H1 (cell line): ENCODE measurements at regions not wholly inside any gene's neighbourhood (a gene's known extent, or its start where the extent isn't known, plus 50 kb on each side); places are given as distances from the start of the nearest gene placed in this dataset.
A peak's percentile ranks its signal among the peaks of the same experiment; 100 is the strongest.

Source experiments
- CTCF ChIA-PET: fragments of 300-600 bp; sonication (Branson Sonifier 250); formaldehyde crosslinking; loops from one replicate; lab custom pipeline; 2021; ENCODE audit not compliant: partially characterized antibody; lab: Charles Lee
- POLR2A ChIA-PET: fragments of 300-600 bp; sonication (Branson Sonifier 250); formaldehyde crosslinking; loops from one replicate; lab custom pipeline; 2021; ENCODE audit warnings: inconsistent platforms; ENCODE audit not compliant: partially characterized antibody; lab: Charles Lee
- DNase-seq, 2 experiments: peaks; one replicate each; pipeline versions ENCODE4 v3.0.0 to v3.0.0-alpha.2; 2010 to 2022; ENCODE audit warnings: low spot score in 2 of 2, low read depth in 1 of 2, mixed read lengths in 1 of 2
- FAIRE-seq: peaks from 2 replicates; lab custom pipeline; 2011; peaks lifted over from hg19 to GRCh38; lab: Jason Lieb, UNC
- H2AFZ ChIP-seq: 2 replicates; pipeline ENCODE4 v1.8.1; 2012; ENCODE audit warnings: low read length, inconsistent platforms
- H2AK5ac ChIP-seq: 2 replicates; pipeline ENCODE4 v1.6.1; 2013; ENCODE audit warnings: low read depth, low read length
- H2BK120ac ChIP-seq: replicated peaks from 2 replicates; pipeline ENCODE3; 2013; ENCODE audit warnings: low read depth, low read length, inconsistent platforms
- H2BK12ac ChIP-seq: 2 replicates; pipeline ENCODE4 v1.6.1; 2013; ENCODE audit warnings: low read depth, low read length
- H2BK15ac ChIP-seq: 2 replicates; pipeline ENCODE4 v1.6.1; 2013; ENCODE audit warnings: low read length
- H2BK20ac ChIP-seq: 2 replicates; pipeline ENCODE4 v1.6.1; 2013; ENCODE audit warnings: low read length
- H2BK5ac ChIP-seq: 2 replicates; pipeline ENCODE4 v1.6.1; 2013; ENCODE audit warnings: low read depth, low read length
- H3K14ac ChIP-seq: 2 replicates; pipeline ENCODE4 v1.6.1; 2013; ENCODE audit warnings: inconsistent platforms; ENCODE audit not compliant: insufficient read length
- H3K18ac ChIP-seq: 2 replicates; pipeline ENCODE4 v1.6.1; 2013; ENCODE audit warnings: low read length; ENCODE audit errors: extremely low read depth
- H3K23ac ChIP-seq: 2 replicates; pipeline ENCODE4 v1.6.1; 2013; ENCODE audit warnings: inconsistent platforms; ENCODE audit not compliant: insufficient read length
- H3K23me2 ChIP-seq: 2 replicates; pipeline ENCODE4 v1.6.1; 2013; ENCODE audit warnings: low read depth, low read length
- H3K27ac ChIP-seq: 2 replicates; pipeline ENCODE4 v1.6.1; 2011; ENCODE audit warnings: low read depth, low read length, inconsistent platforms
- H3K27me3 ChIP-seq, 4 experiments: replicated peaks in 1 of 4; 1 replicate in 1 of 4; 2 replicates in 3 of 4; pipeline versions ENCODE4 v1.6.1 to v1.8.1; 2011 to 2013; ENCODE audit warnings: low read length in 3 of 4, mild to moderate bottlenecking in 3 of 4, inconsistent platforms in 2 of 4, mixed read lengths in 2 of 4, moderate library complexity in 1 of 4; ENCODE audit not compliant: control insufficient read depth in 3 of 4, insufficient read depth in 3 of 4; ENCODE audit errors: extremely low read depth in 1 of 4
- H3K36me3 ChIP-seq, 4 experiments: 2 replicates each; pipeline versions ENCODE4 v1.6.1 to v1.8.1; 2011 to 2013; ENCODE audit warnings: mild to moderate bottlenecking in 4 of 4, low read length in 3 of 4, moderate library complexity in 2 of 4, control low read depth in 1 of 4, inconsistent platforms in 1 of 4; ENCODE audit not compliant: insufficient read depth in 4 of 4, control insufficient read depth in 2 of 4
- H3K4ac ChIP-seq: replicated peaks from 2 replicates; pipeline ENCODE3; 2013; ENCODE audit warnings: low read length, low read depth, mixed read lengths, inconsistent platforms; ENCODE audit not compliant: insufficient read length
- H3K4me1 ChIP-seq, 4 experiments: replicated peaks in 1 of 4; 1 replicate in 1 of 4; 2 replicates in 3 of 4; pipeline versions ENCODE4 v1.6.1 to v1.8.1; 2011 to 2013; ENCODE audit warnings: low read length in 3 of 4, inconsistent platforms in 2 of 4, mixed read lengths in 1 of 4; ENCODE audit not compliant: insufficient read depth in 4 of 4, control insufficient read depth in 3 of 4
- H3K4me2 ChIP-seq, 2 experiments: 2 replicates each; pipeline versions ENCODE4 v1.6.1 to v1.8.1; 2011 to 2013; ENCODE audit warnings: low read depth in 2 of 2, low read length in 2 of 2, control low read depth in 1 of 2, inconsistent platforms in 1 of 2, mild to moderate bottlenecking in 1 of 2; ENCODE audit not compliant: insufficient read depth in 1 of 2
- H3K4me3 ChIP-seq, 4 experiments: fragments of 200-600, 300-600 bp in 1 of 4; sonication (generic), shearing (Covaris generic), sonication (Bioruptor Twin) in 1 of 4; 2 replicates each; pipeline versions ENCODE4 v1.5.1 to v1.8.1; 2011 to 2016; ENCODE audit warnings: low read length in 4 of 4, low read depth in 3 of 4, control low read depth in 2 of 4, inconsistent platforms in 2 of 4, mild to moderate bottlenecking in 2 of 4, mixed read lengths in 1 of 4, moderate library complexity in 1 of 4; ENCODE audit not compliant: insufficient read depth in 2 of 4; ENCODE audit errors: extremely low read depth in 1 of 4
- H3K56ac ChIP-seq: replicated peaks from 2 replicates; pipeline ENCODE3; 2013; ENCODE audit warnings: low read depth, mild to moderate bottlenecking, mixed read lengths, low read length, inconsistent platforms; ENCODE audit not compliant: insufficient read length
- H3K79me1 ChIP-seq: 2 replicates; pipeline ENCODE4 v1.6.1; 2013; ENCODE audit warnings: low read depth, low read length, control low read depth
- H3K79me2 ChIP-seq, 2 experiments: 2 replicates each; pipeline versions ENCODE4 v1.6.1 to v1.8.1; 2012 to 2013; ENCODE audit warnings: low read length in 2 of 2, mild to moderate bottlenecking in 2 of 2, inconsistent platforms in 1 of 2; ENCODE audit not compliant: insufficient read depth in 2 of 2, control insufficient read depth in 1 of 2
- H3K9ac ChIP-seq, 4 experiments: replicated peaks in 1 of 4; 1 replicate in 1 of 4; 2 replicates in 3 of 4; pipeline versions ENCODE4 v1.6.1 to v1.8.1; 2011 to 2013; ENCODE audit warnings: low read depth in 3 of 4, low read length in 3 of 4, control low read depth in 2 of 4, mild to moderate bottlenecking in 2 of 4, moderate library complexity in 2 of 4, inconsistent platforms in 1 of 4; ENCODE audit errors: extremely low read depth in 1 of 4
- H3K9me3 ChIP-seq, 2 experiments: 2 replicates each; pipeline versions ENCODE4 v1.6.1 to v1.8.1; 2012 to 2013; ENCODE audit warnings: mild to moderate bottlenecking in 2 of 2, moderate library complexity in 2 of 2, control low read depth in 1 of 2, inconsistent platforms in 1 of 2, low read depth in 1 of 2, low read length in 1 of 2, mixed read lengths in 1 of 2; ENCODE audit not compliant: insufficient read depth in 2 of 2
- H4K20me1 ChIP-seq, 2 experiments: replicated peaks in 1 of 2; 2 replicates each; pipeline versions ENCODE3 to v1.8.1; 2011 to 2013; ENCODE audit warnings: inconsistent platforms in 2 of 2, low read length in 2 of 2, mild to moderate bottlenecking in 1 of 2; ENCODE audit not compliant: insufficient read depth in 2 of 2, control insufficient read depth in 1 of 2
- H4K5ac ChIP-seq: 2 replicates; pipeline ENCODE4 v1.6.1; 2013; ENCODE audit warnings: low read length, low read depth, mixed read lengths, inconsistent platforms; ENCODE audit not compliant: insufficient read length
- H4K8ac ChIP-seq: 2 replicates; pipeline ENCODE4 v1.8.0; 2013; ENCODE audit warnings: mild to moderate bottlenecking, moderate library complexity, low read length, inconsistent platforms; ENCODE audit not compliant: insufficient read depth; ENCODE audit errors: extremely low read depth
- H4K91ac ChIP-seq: replicated peaks from 2 replicates; pipeline ENCODE3; 2013; ENCODE audit warnings: low read length, mixed read lengths, inconsistent platforms; ENCODE audit not compliant: insufficient read length
- ATF3 ChIP-seq: IDR thresholded peaks from 2 replicates; pipeline ENCODE4 v1.6.1; 2011; ENCODE audit warnings: low read depth, mild to moderate bottlenecking, low read length; ENCODE audit not compliant: insufficient read depth
- BRCA1 ChIP-seq: IDR thresholded peaks from 2 replicates; pipeline ENCODE4 v1.6.1; 2012; ENCODE audit warnings: low read depth, low read length, improper control_type of control experiment
- CEBPB ChIP-seq: IDR thresholded peaks from 2 replicates; pipeline ENCODE4 v1.6.1; 2012; ENCODE audit warnings: low read depth, low read length
- CHD2 ChIP-seq: IDR thresholded peaks from 2 replicates; pipeline ENCODE4 v1.6.1; 2012; ENCODE audit warnings: low read length, improper control_type of control experiment
- KDM5A ChIP-seq: fragments of 200-600 bp; IDR thresholded peaks from 2 replicates; pipeline ENCODE4 v1.7.1; 2012; ENCODE audit warnings: mild to moderate bottlenecking, low read length, inconsistent platforms, mixed read lengths
- MAX ChIP-seq: IDR thresholded peaks from 2 replicates; pipeline ENCODE4 v1.6.1; 2012; ENCODE audit warnings: inconsistent platforms
- NRF1 ChIP-seq: IDR thresholded peaks from 2 replicates; pipeline ENCODE4 v1.6.1; 2011; ENCODE audit warnings: mild to moderate bottlenecking, low read depth, low read length, improper control_type of control experiment
- POU5F1 ChIP-seq: IDR thresholded peaks from 2 replicates; pipeline ENCODE4 v1.6.1; 2011; ENCODE audit warnings: low read depth, mild to moderate bottlenecking, low read length, moderate library complexity
- SIN3A ChIP-seq, 2 experiments: IDR thresholded peaks in 1 of 2; conservative IDR thresholded peaks in 1 of 2; 2 replicates each; pipeline ENCODE4 v1.6.1; 2011 to 2012; ENCODE audit warnings: low read length in 2 of 2, improper control_type of control experiment in 1 of 2, low read depth in 1 of 2, mild to moderate bottlenecking in 1 of 2
- SIRT6 ChIP-seq: IDR thresholded peaks from one replicate; pipeline ENCODE4 v1.7.1; 2012; ENCODE audit warnings: low read length, inconsistent platforms
- SP2 ChIP-seq: IDR thresholded peaks from 2 replicates; pipeline ENCODE4 v1.6.1; 2012; ENCODE audit warnings: mild to moderate bottlenecking, low read length, inconsistent platforms
- SUZ12 ChIP-seq: fragments of 200-600 bp; sonication (generic); IDR thresholded peaks from 2 replicates; pipeline ENCODE4 v1.6.1; 2012; ENCODE audit warnings: mild to moderate bottlenecking, inconsistent platforms, low read length, moderate library complexity, mixed read lengths
- TBP ChIP-seq: IDR thresholded peaks from 2 replicates; pipeline ENCODE4 v1.6.1; 2011; ENCODE audit warnings: low read depth, low read length, improper control_type of control experiment
- WGBS, 2 experiments: shearing (Covaris generic) in 1 of 2; methylation state at CpG; one replicate each; pipeline versions ENCODE4 v1.1.6 to v1.1.7; 2013 to 2015; ENCODE audit warnings: low lambda C conversion rate in 2 of 2, mixed read lengths in 2 of 2, inconsistent platforms in 1 of 2, low coverage in 1 of 2, missing lambda C conversion rate in 1 of 2; ENCODE audit not compliant: insufficient replicate concordance in 2 of 2, insufficient coverage in 1 of 2, insufficient read length in 1 of 2; ENCODE audit errors: extremely low coverage in 1 of 2, missing lambda C conversion rate in 1 of 2; 5-methylcytosine and 5-hydroxymethylcytosine counted together

GRCh38 chr13:90974249-90974975 lies 373.1 kb upstream of the MIR17HG start:
- Histone ChIP-seq H3K4ac (no peak overlapping the region), H2BK12ac (no peak overlapping the region; the same call in 1 of the 2 replicates), H2AFZ (no peak overlapping the region), H3K36me3 (no peaks in the 10 kb centered on the region), H3K27ac (no peak overlapping the region; the same call in 1 of the 2 replicates), H4K20me1 (no peaks in the 10 kb centered on the region), H2AK5ac (no peak overlapping the region), H3K79me2 (no peaks in the 10 kb centered on the region), H3K56ac (no peak overlapping the region), H3K9ac (no peak overlapping the region), H3K4me1 (peaks cover 0 to 12% (median 5%) of the 10 kb centered on the region in 4 experiments; a peak in 4 of 7 replicates), H2BK15ac (no peak overlapping the region), H4K8ac (no peak overlapping the region), H3K27me3 (no peaks in the 10 kb centered on the region), H4K5ac (peak overlapping the region; percentile 60), H2BK5ac (no peak overlapping the region), H4K91ac (no peak overlapping the region), H3K9me3 (peaks cover 0 to 2% of the 10 kb centered on the region in 2 experiments; a peak in 1 of 4 replicates), H3K18ac (no peak overlapping the region), H2BK120ac (no peak overlapping the region), H3K4me3 (peak overlapping the region in 2 of 4 experiments; percentile 12 to 46; a peak in 3 of 8 replicates), H2BK20ac (no peak overlapping the region), H3K23me2 (no peaks in the 10 kb centered on the region), H3K14ac (no peak overlapping the region), H3K4me2 (peak overlapping the region; percentile 3 to 64), H3K79me1 (no peaks in the 10 kb centered on the region), H3K23ac (no peak overlapping the region)
- FAIRE-seq (peak; percentile 77), DNase-seq (no peak)
- WGBS, 2 experiments: 3% methylated on average over 3 of the region's 3 CpGs; no CpG with 5 or more reads in 1 of the 2 experiments
- CTCF ChIA-PET: interaction anchor here (0.6 to 0.8 kb wide), 3 partner anchors 43 to 1912 kb away, joined by 3 to 5 read pairs (median 3); no protein-coding TSS in a partner anchor
- POLR2A ChIA-PET: no interaction called here
- TF ChIP-seq MAX: no peak
- no peak for TF ChIP-seq SIN3A (conservative IDR thresholded peaks at IDR 0.05 in 1 of 2, IDR thresholded peaks at IDR 0.05 in 1 of 2; ENCODE audit: low read depth in 1 of 2, low read length in 2 of 2)
- no peak for TF ChIP-seq ATF3
- no peak for TF ChIP-seq NRF1
- TF ChIP-seq BRCA1: no peak
- no peak for TF ChIP-seq TBP
- TF ChIP-seq SP2: no peak
- peak; percentile 86 for TF ChIP-seq CEBPB
- TF ChIP-seq POU5F1: 0 out of 2 replicates have a peak, but pooled peaks have one; percentile 45
- no peak for TF ChIP-seq SIRT6
- TF ChIP-seq KDM5A: no peak
- TF ChIP-seq SUZ12: no peak
- TF ChIP-seq CHD2: no peak
